GM12864 (cell line): ENCODE measurements at regions not wholly inside any gene's neighbourhood (a gene's known extent, or its start where the extent isn't known, plus 50 kb on each side); places are given as distances from the start of the nearest gene placed in this dataset.
"Not testable (repeated sequence)": the region's sequence is repeated elsewhere in the genome, so short reads cannot be mapped to it uniquely, and the experiment has no call there.

Experiments
- DNase-seq: peaks from one replicate; pipeline ENCODE4 v3.0.0-alpha.2; 2011; ENCODE audit warnings: low read depth
- H3K4me3 ChIP-seq: 2 replicates; pipeline ENCODE4 v1.5.1; 2011; ENCODE audit warnings: mild to moderate bottlenecking, low read depth, low read length, control low read depth
- CTCF ChIP-seq: IDR thresholded peaks from 2 replicates; pipeline ENCODE4 v1.5.1; 2011; ENCODE audit warnings: low read depth, mild to moderate bottlenecking, moderate library complexity, low read length, control low read depth, inconsistent platforms; ENCODE audit errors: missing control alignments

GRCh38 chr4:184962125-184962638 lies 56.1 kb upstream of the HELT start:
- no peak for TF ChIP-seq CTCF

DNA sequence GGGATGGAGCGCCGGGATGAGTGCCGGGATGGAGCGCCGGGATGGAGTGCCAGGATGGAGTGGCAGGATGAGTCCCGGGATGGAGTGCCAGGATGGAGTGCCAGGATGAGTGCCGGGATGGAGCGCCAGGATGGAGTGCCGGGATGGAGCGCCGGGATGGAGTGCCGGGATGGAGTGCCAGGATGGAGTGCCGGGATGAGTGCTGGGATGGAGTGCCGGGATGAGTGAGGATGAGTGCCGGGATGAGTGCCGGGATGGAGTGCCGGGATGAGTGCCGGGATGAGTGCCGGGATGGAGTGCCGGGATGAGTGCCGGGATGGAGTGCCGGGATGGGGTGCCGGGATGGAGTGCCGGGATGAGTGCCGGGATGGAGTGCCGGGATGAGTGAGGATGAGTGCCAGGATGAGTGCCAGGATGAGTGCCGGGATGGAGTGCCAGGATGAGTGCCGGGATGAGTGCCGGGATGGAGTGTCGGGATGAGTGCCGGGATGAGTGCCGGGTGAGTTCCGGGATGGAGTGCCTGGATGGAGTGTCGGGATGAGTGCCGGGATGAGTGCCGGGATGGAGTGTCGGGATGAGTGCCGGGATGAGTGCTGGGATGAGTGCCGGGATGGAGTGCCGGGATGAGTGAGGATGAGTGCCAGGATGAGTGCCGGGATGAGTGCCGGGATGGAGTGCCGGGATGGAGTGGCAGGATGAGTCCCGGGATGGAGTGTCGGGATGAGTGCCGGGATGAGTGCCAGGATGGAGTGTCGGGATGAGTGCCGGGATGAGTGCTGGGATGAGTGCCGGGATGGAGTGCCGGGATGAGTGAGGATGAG lies 52.9 kb upstream of the HELT start:
- H3K4me3 ChIP-seq, DNase-seq: not testable (repeated sequence)

More at GRCh38 chr4:184962125-184962638, 56.1 kb upstream of the HELT start:
- DNase-seq: no peak
- H3K4me3 ChIP-seq: no peak overlapping the region

GRCh38 chr4:184966051-184966691 lies 52.1 kb upstream of the HELT start:
- not testable (repeated sequence) for H3K4me3 ChIP-seq

DNA sequence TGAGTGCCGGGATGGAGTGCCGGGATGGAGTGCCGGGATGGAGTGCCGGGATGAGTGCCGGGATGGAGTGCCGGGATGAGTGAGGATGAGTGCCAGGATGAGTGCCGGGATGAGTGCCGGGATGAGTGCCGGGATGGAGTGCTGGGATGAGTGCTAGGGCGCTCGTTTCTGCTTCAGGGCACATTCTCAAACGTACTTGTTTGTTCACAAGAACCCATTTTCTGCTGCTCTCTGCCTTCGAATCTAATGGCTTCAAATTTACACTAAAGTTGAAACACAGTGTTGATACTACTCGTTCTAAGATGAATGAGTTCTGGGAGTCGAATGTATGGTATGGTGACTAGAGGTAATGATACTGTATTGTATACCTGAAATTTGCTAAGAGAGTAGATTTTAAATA lies 50.6 kb upstream of the HELT start:
- H3K4me3 ChIP-seq, DNase-seq: not testable (repeated sequence)

More at GRCh38 chr4:184966051-184966691, 52.1 kb upstream of the HELT start:
- not testable (repeated sequence) for DNase-seq

DNA sequence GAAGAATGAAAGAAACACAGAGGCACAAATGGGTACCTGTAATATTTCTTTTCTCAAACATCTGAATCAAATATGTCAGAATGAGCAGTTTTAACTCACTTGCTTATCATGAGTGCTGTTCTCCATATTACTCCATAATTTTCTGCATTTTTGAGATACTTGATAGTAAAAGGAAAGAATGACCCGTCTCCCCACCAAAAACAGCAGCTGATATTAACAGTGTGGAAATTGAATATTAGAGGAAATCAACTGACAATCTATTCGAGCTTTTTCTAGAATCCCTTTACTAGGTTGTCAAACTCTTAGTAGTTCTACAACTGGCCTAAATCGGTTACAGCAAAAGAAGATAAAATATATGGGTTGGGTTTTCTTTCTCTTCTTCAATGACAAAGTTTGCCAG lies 49.9 kb upstream of the HELT start:
- no peak overlapping the region for H3K4me3 ChIP-seq
- no peak for TF ChIP-seq CTCF

More for the DNA sequence above, 49.9 kb upstream of the HELT start:
- DNase-seq: no peak
